Neural progenitor cell (in vitro differentiated cells): ENCODE measurements at regions not wholly inside any gene's neighbourhood (a gene's known extent, or its start where the extent isn't known, plus 50 kb on each side); places are given as distances from the start of the nearest gene placed in this dataset.

Experiments used
- DNase-seq: peaks from one replicate; pipeline ENCODE4 v3.0.0-alpha.2; 2016; ENCODE audit warnings: low spot score
- H2AFZ ChIP-seq: fragments of 200-600 bp; sonication (generic); replicated peaks from 2 replicates; pipeline ENCODE4 v1.6.1; 2016; ENCODE audit warnings: antibody characterized with exemption
- H3F3A ChIP-seq: fragments of 200-600 bp; sonication (generic); 2 replicates; pipeline ENCODE4 v1.6.1; 2016; ENCODE audit warnings: antibody characterized with exemption, low read depth
- H3K27ac ChIP-seq: fragments of 200-600 bp; sonication (generic); 2 replicates; pipeline ENCODE4 v1.5.1; 2016; ENCODE audit warnings: mild to moderate bottlenecking
- H3K27me3 ChIP-seq: fragments of 200-600 bp; sonication (generic); 2 replicates; pipeline ENCODE4 v1.6.1; 2016; ENCODE audit warnings: mild to moderate bottlenecking, moderate library complexity
- H3K36me3 ChIP-seq: fragments of 200-600 bp; sonication (generic); 2 replicates; pipeline ENCODE4 v1.5.1; 2016
- H3K4me1 ChIP-seq: fragments of 200-600 bp; sonication (generic); 2 replicates; pipeline ENCODE4 v1.6.1; 2016; ENCODE audit warnings: mixed run types
- H3K4me2 ChIP-seq: fragments of 200-600 bp; sonication (generic); 2 replicates; pipeline ENCODE4 v1.6.1; 2016
- H3K4me3 ChIP-seq: fragments of 200-600 bp; sonication (generic); 2 replicates; pipeline ENCODE4 v1.5.1; 2016
- H3K79me2 ChIP-seq: fragments of 200-600 bp; sonication (generic); 2 replicates; pipeline ENCODE4 v1.6.1; 2016; ENCODE audit warnings: low read depth
- H3K9ac ChIP-seq: fragments of 200-600 bp; sonication (generic); 2 replicates; pipeline ENCODE4 v1.6.1; 2016
- H3K9me3 ChIP-seq: fragments of 200-600 bp; sonication (generic); 2 replicates; pipeline ENCODE4 v1.5.1; 2016; ENCODE audit warnings: low read depth
- H4K20me1 ChIP-seq: fragments of 200-600 bp; sonication (generic); 2 replicates; pipeline ENCODE4 v1.6.1; 2016; ENCODE audit warnings: low read depth
- H3K27ac Mint-ChIP-seq: 3 replicates; pipeline ENCODE4 v1.8.0; 2021; ENCODE audit warnings: mixed read lengths
- H3K27me3 Mint-ChIP-seq: 2 replicates; pipeline ENCODE4 v1.8.0; 2022; ENCODE audit warnings: low read depth, mild to moderate bottlenecking, inconsistent platforms, moderate library complexity, mixed read lengths; ENCODE audit not compliant: insufficient read depth
- H3K36me3 Mint-ChIP-seq: 3 replicates; pipeline ENCODE4 v1.8.0; 2021; ENCODE audit warnings: mixed read lengths
- H3K4me1 Mint-ChIP-seq: 3 replicates; pipeline ENCODE4 v1.8.0; 2021; ENCODE audit warnings: mixed read lengths
- H3K4me3 Mint-ChIP-seq: 3 replicates; pipeline ENCODE4 v1.8.0; 2021; ENCODE audit warnings: mild to moderate bottlenecking, moderate library complexity, mixed read lengths
- H3K9me3 Mint-ChIP-seq: 3 replicates; pipeline ENCODE4 v1.8.0; 2020; ENCODE audit warnings: mixed read lengths
- CTCF ChIP-seq: fragments of 200-600 bp; sonication (generic); IDR thresholded peaks from 2 replicates; pipeline ENCODE4 v1.5.1; 2017; ENCODE audit warnings: antibody characterized with exemption, mild to moderate bottlenecking
- EZH2 ChIP-seq: fragments of 200-600 bp; sonication (generic); IDR thresholded peaks from 2 replicates; pipeline ENCODE4 v1.6.1; 2017; ENCODE audit warnings: antibody characterized with exemption, mild to moderate bottlenecking, moderate library complexity
- EZH2phosphoT487 ChIP-seq: fragments of 200-600 bp; sonication (generic); IDR thresholded peaks from 2 replicates; pipeline ENCODE4 v1.6.1; 2017; ENCODE audit warnings: antibody characterized with exemption

GRCh38 chr10:56782503-56782902 lies 421.4 kb upstream of the ZWINT start:
- Histone ChIP-seq H2AFZ (peak overlapping the region; percentile 56), H3K79me2 (no peaks in the 10 kb centered on the region), H3K27ac (no peak overlapping the region), H3K4me1 (no peaks in the 10 kb centered on the region), H4K20me1 (no peaks in the 10 kb centered on the region), H3K36me3 (no peaks in the 10 kb centered on the region), H3K27me3 (no peaks in the 10 kb centered on the region), H3K9me3 (no peaks in the 10 kb centered on the region), H3F3A (no peaks in the 10 kb centered on the region), H3K9ac (no peak overlapping the region), H3K4me3 (no peak overlapping the region), H3K4me2 (no peak overlapping the region)
- Mint-ChIP-seq H3K4me3 (no peak overlapping the region), H3K27me3 (peaks cover 2% of the 10 kb centered on the region), H3K4me1 (no peaks in the 10 kb centered on the region), H3K9me3 (no peaks in the 10 kb centered on the region), H3K36me3 (no peaks in the 10 kb centered on the region), H3K27ac (no peak overlapping the region)
- TF ChIP-seq CTCF (peak; percentile 28), EZH2phosphoT487 (no peak)
- DNase-seq: peak; percentile 31

GRCh38 chr10:56771343-56771742 lies 410.3 kb upstream of the ZWINT start:
- H3K4me3 ChIP-seq: no peak overlapping the region
- Mint-ChIP-seq H3K27me3 (no peaks in the 10 kb centered on the region), H3K36me3 (no peaks in the 10 kb centered on the region), H3K4me1 (no peaks in the 10 kb centered on the region), H3K9me3 (peaks cover 9% of the 10 kb centered on the region), H3K4me3 (no peak overlapping the region), H3K27ac (no peak overlapping the region)
- TF ChIP-seq EZH2phosphoT487: no peak
- no peak for TF ChIP-seq CTCF
- no peak for TF ChIP-seq EZH2
- H3K9ac ChIP-seq: no peak overlapping the region
- H3K36me3 ChIP-seq: no peaks in the 10 kb centered on the region
- no peaks in the 10 kb centered on the region for H3K27me3 ChIP-seq
- H3K9me3 ChIP-seq: no peaks in the 10 kb centered on the region
- H3K4me1 ChIP-seq: no peaks in the 10 kb centered on the region
- no peak overlapping the region for H2AFZ ChIP-seq
- H3F3A ChIP-seq: no peaks in the 10 kb centered on the region
- no peak for DNase-seq
- H3K79me2 ChIP-seq: no peaks in the 10 kb centered on the region
- no peaks in the 10 kb centered on the region for H4K20me1 ChIP-seq
- H3K27ac ChIP-seq: no peak overlapping the region
- no peak overlapping the region for H3K4me2 ChIP-seq

GRCh38 chr10:56763090-56763489 lies 402.0 kb upstream of the ZWINT start:
- H3K4me2 ChIP-seq: no peak overlapping the region
- peaks cover 3% of the 10 kb centered on the region for H3K9me3 Mint-ChIP-seq

More at GRCh38 chr10:56763090-56763489, 402.0 kb upstream of the ZWINT start:
- Histone ChIP-seq H3K79me2 (no peaks in the 10 kb centered on the region), H3K4me3 (no peak overlapping the region), H3K27ac (no peak overlapping the region), H3K9me3 (no peaks in the 10 kb centered on the region), H3K4me1 (no peaks in the 10 kb centered on the region), H3F3A (no peaks in the 10 kb centered on the region), H3K9ac (no peak overlapping the region), H4K20me1 (no peaks in the 10 kb centered on the region), H3K27me3 (no peaks in the 10 kb centered on the region), H2AFZ (no peak overlapping the region), H3K36me3 (no peaks in the 10 kb centered on the region)
- no peak overlapping the region for H3K27ac Mint-ChIP-seq
- no peak overlapping the region for H3K4me3 Mint-ChIP-seq
- H3K27me3 Mint-ChIP-seq: no peaks in the 10 kb centered on the region
- DNase-seq: no peak
- TF ChIP-seq CTCF (no peak), EZH2phosphoT487 (no peak), EZH2 (no peak)
- no peaks in the 10 kb centered on the region for H3K4me1 Mint-ChIP-seq
- H3K36me3 Mint-ChIP-seq: no peaks in the 10 kb centered on the region
